ENCODE measurements at regions not wholly inside any gene's neighbourhood (a gene's known extent, or its start where the extent isn't known, plus 50 kb on each side); places are given as distances from the start of the nearest gene placed in this dataset.

- no peak for TF ChIP-seq CTCF (IDR thresholded peaks at IDR 0.05)
- no peak for TF ChIP-seq POLR2A (IDR thresholded peaks at IDR 0.05)
Observed at GRCh38 chr6:27061235-27061993, 186.1 kb upstream of the PRSS16 start.

Measured in adrenal gland (tissue), 5 donors.